ENCODE measurements at regions not wholly inside any gene's neighbourhood (a gene's known extent, or its start where the extent isn't known, plus 50 kb on each side); places are given as distances from the start of the nearest gene placed in this dataset.
"Not testable (repeated sequence)": the region's sequence is repeated elsewhere in the genome, so short reads cannot be mapped to it uniquely, and the experiment has no call there.

DNA sequence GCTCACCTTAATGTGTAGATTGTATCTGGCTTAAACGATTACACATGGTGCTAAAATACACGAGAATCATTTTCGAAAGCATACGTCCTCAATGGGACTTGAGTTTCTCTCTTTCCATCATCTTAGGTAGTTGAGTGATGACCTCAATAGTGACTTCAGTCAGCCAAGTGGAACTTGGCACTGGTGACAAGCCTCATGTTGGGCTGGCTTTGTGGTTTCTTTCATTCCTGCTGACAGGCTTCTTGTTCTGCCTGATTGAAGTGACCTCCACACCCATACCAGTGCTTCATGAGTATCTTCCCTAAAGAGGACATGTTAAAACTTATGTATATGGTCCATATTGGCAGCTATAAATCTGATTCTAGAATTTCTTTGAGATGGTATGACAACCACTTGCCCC is 159.1 kb upstream of the WDR1 start:
- DNase-seq = peak in 1 of 3 experiments; percentile 62

DNA sequence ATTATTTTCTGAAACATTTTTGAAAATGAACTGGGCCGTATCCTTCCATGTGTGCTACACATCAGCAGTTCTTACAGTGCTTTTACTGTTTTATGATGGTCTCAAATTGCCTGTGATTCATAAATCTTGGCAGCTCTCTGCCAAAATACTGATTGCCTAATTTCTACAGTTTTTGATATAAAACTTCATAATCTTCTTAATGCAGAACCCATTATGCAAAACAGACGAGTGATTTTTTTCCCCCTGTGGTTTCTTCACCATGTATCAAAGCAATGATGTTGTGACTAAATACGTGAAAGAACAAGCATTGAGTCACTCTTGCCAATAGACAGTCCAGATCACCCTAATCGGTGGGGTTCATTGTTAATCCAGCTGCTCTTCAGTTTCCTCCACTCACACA is 156.4 kb upstream of the WDR1 start:
- peak in 1 of 3 experiments; percentile 46 for DNase-seq

DNA sequence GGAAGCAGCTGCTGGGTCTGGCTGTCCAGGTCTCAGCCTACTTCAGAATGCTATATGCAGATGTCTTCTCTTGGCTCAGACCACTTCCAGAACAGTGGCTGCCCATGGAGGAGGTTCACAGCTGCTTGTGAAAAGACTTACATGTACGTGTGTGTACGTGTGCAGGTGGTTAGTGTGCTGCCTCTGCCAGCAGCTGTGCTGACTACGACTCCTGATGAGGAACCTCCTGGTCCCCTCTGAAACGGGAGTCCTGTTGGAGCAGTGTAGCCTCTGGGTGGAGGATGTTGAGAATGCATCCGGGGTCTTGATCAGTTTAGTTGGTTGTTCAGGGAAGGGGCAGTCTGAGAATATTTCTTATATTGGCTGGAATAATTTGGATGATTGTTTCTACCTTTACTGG is 155.9 kb upstream of the WDR1 start:
- peak in 1 of 3 experiments; percentile 1 for DNase-seq

DNA sequence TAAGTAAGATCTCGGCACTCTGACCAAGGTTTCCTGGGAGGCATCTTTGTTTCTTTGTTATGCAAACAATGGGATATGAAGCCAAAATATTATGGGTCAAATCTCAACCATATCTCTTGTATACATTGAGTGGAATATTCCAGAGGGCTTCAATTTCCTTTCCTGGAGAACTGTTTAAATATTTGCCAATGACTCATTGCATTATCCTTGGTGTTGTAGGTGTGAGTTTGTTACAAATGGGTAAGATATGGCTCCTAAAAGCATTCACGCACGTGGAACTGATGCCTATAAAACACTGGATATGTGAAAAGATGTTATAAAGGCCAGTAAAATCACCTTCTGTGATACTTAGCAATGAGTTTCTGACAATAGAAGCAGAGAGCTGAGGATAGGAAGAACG is 150.5 kb upstream of the WDR1 start:
- DNase-seq = peak in 1 of 3 experiments; percentile 4

DNA sequence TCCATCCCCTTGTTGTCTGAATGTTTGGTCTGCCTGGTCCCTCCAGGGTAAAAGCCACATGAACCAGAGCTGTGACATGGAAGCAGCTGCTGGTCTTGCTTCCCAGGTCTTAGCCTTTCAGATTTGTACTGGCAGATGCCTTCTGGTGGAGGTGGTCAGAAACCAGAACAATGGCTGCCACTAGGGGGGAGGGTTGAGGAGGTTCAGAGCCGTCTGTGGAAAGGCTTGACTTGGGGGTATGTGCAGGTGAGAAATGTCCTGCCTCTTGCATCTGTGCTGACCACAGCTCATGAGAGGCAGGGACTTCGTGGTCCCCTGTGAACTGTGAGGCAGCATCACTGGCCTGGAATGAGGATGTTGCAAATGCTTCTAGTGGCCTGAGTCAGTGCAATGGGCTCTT is 144.2 kb upstream of the WDR1 start:
- no peak for DNase-seq

DNA sequence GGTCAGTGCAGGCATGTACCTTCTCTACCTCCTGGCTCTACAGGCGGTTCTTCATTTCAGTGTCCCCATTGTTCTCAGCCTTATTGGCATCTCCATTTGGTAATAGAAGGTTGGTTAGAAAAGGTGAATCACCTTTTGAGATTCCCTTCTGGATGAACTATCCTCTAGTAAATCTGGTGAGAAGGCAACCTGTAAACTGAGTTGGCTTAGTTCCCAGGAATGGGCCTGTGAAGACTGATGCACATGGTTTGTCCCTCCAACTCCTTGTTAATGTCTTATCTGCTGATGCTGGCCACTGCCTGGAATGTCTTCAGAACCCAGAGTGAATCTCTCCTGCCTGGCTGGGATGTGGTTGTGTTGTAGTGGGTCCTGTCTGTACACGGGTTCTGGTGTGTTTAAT is 143.4 kb upstream of the WDR1 start:
- DNase-seq = no peak

DNA sequence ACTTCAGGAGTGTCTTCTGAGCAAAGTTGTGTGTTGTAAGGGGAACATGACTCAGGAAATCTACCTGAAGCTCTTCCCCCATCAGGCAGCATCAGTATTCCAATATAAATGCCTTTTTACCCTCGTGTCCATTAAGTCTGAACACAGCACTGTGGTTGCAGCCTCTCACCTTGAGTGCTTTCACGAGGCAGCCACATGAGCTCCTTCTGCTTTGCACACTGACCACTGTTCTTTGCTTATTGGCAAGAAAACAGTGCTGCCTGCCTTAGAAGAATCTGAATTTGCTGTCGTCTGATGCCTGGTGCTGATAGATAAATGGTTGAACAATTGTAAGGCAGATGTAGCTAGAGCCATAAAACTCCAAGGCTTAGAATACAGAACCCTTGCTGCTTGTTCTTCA is 139.6 kb upstream of the WDR1 start:
- DNase-seq = no peak

DNA sequence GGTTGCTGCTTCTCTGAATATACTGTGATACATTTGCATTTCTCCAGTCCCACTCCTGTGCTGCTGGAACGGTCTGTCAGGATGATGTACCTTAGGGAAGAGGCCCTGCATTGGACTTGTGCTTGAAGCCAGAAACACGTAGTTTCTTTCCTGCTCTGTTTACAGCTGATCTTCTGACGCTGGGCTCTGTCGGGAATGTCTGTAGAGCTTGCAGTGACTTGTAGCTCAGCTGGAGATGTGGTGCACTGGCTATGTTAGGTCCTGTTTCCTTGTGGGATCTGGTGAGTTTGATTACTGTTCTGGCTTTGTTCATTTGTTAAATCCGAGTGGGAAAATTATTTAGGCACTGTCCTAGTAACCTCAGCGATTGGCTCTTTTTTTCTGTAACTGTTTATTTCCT is 137.2 kb upstream of the WDR1 start:
- no peak for DNase-seq

DNA sequence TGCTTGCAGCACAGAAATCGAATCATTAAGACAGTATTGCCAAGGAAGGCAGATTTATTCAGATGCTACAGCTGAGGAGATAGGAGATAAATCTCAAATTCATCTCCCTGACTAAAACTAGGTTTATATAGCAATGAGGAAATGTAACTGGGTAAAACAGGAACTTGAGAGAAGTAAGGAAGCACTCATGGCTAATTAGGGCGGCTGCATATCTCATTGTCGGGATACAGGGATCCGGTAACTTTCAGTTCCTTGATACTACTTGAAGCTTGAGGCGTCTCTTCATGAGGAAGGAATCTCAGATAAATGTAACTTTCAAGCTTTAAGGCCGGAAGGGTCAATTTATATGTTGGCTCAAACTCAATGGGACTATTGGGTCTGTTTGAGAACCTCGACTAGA is 129.2 kb upstream of the WDR1 start:
- no peak for DNase-seq

DNA sequence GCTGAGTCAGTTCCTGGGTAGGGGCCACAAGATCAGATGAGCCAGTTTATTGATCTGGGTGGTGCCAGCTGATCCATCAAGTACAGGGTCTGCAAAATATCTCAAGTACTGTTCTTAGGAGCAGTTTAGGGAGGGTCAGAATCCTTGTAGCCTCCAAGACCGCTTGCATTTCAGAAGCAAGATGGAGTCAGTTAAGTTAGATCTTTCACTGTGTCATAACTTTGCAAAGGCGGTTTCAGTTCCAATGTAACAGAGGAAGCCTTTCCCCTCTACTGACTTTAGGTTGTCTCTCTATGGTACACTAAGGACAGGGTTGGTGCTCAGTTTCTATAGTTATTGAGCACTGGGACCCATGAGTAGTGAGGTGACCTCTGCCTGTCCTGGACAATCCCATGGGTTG is 127.3 kb upstream of the WDR1 start:
- no peak for DNase-seq

DNA sequence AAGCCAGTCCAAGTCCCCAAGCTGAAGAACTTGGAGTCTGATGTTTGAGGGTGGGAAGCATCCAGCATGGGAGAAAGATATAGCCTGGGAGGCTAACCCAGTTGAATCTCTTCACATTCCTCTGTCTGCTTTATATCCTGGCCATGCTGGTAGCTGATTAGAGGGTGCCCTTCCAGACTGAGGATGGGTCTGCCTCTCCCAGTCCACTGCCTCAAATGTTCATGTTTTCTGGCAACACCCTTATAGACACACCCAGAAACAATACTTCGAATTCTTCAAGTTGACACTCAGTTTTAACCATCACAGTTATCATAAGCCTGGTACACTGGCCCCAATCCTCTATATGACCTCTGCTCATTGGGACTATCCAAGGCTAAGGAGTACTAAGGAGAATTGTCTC is 124.1 kb upstream of the WDR1 start:
- no peak for DNase-seq

DNA sequence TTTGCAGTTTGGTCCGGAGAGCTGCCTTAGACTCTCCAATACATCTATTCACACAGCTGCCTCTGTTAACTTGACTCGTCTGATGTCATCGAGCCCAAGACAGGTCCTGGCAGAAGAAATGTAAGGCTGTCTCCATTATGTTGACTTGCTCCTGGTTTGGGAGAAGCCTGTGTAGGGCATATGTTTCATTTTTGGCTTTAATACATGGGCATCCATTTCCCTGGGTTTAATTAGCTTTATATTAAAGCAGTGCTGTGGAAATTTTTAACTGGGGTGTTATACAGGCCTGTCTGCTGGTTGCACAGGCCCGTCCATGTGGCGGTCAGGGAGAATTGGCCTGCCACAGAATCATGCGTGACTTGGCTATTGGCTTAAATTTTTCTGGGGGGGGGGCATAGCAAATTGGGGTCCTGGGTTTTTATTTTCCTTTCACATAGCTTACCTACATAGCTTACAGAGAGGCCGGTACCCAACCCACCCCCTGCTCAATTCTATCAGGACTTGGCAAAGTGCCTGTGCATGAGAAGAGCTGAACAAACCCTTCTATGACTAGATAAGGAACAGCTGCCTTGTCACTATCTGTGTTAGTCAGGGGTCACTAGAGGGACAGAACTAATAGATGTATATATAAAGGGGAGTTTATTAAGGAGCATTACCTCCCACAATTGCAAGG is 123.5 kb upstream of the WDR1 start:
- DNase-seq = no peak

DNA sequence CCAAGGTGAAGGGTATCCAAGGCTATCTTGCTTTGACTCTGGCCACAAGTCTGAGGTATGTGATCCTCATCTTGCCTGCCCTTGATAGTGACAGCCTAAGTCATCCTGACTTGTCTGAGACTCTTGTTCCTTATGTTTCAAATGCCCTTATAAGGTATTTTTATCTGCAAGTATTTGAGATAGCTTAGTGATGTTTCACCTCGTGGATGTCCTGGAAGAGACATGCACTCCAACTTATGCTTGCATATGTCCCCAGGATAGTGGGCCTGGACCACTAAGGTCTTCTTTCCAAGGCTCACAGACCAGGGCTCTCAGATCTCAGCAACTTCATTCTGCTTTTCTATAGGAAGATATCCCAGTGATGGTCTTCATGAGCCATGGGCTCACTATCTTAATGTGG is 120.5 kb upstream of the WDR1 start:
- no peak for DNase-seq

DNA sequence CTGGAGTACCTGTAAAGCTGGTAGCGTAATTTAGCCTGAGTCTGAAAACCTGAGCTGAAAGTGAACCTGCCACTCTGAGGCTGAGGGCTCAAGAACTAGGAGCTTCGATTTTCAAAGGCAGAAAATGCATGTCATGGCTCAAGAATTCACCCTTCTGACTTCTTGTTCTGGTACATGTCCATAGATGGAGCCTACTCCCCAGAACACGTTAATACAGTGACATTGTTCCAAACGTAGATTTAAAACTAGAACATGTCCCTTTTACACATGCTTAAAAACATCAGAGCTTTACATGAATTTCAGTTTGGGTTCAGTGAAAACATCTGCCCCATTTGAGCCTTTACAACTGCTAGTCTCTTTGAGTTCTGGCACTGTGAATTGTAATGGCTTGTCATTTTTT is 115.5 kb upstream of the WDR1 start:
- DNase-seq = no peak

DNA sequence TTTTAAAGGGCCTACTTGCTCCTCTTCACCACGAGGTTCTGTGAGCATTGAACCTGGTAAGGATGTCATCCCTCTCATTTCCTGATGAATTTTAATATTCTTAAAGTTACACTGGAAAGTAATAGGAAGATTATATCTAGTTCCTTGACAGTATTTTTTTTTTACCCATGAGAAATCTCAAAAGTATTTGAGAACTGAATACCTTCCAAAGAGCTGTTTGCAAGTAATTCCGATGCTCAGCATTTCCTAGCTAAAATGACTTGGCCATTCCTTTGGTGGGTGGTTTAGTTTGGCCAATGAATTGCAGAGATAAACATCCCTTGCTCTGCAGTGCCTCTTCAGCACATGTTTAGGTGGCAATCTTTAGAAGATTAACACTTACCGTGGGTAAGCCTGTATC is 110.2 kb upstream of the WDR1 start:
- DNase-seq = no peak

DNA sequence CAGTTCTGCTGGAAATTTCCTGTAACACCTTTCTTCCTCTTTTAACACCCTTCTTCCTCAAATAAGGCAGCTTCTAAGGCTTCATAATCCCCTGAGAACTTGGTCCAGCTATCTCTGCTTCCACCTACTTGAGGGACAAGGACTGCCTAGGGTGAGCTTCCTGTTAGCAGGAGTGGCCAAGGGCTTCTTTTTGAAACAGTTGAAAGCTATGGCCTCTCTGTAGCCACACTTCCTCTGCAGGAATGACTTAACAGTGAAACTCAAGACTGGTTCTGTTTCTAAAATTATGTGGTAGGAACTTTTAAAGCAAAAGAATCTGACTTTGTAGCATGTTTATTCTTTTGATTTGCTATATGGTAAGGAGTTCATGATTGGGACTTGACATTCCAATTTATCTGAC is 108.5 kb upstream of the WDR1 start:
- DNase-seq = no peak

DNA sequence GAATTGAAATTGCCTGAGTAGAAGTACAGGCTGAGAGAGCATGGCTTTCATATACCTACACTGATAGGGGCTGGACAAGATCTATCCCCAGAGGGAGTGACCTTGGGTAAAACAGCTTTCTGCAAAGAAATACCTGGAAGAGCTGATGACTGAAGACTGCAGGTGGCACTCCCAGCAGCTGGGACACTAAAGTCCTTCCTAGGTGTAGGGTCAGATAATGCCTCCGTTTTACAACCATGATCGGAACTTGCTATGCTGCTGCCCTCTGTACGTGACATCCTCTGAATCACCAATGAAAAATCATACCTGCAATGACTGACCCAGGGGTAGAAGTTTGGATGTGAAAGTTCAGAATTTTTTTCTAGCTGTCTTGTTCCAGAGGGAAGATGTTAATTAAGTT is 107.2 kb upstream of the WDR1 start:
- DNase-seq = no peak

DNA sequence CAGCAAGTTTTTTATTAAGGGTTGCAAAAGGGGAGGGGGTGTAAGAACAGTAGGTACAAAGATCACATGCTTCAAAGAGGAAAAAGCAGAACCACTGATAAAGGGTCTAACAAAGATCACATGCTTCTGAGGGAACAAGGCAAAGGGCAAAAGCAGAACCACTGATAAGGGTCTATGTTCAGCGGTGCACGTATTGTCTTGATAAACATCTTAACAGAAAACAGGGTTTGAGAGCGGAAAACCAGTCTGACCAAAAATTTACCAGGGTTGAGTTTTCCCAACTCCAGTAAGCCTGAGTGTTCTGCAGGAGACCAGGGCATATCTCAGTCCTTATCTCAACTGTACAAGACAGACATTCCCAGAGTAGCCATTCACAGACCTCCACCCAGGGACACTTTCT is 96.9 kb upstream of the WDR1 start:
- DNase-seq = not testable (repeated sequence)

DNA sequence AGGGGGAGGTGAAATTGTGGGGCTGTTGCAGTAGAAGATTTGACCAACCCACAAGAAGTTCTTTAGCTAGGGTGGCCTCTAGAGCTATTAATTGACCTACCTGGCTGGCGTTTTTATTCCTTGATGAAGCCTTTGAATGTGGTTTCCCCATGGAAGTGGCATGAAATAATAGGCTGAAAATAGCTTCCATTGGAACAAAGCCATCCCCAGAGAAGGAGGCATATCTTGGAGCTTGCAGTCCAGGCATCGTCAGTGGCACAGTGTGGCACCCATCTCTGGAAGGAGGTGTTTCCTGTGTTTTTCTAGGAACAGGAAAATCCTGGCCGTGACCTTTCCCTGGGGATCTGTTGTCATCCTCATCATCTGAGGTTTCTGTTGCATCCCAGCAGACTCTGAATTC is 96.3 kb upstream of the WDR1 start:
- no peak for DNase-seq

DNA sequence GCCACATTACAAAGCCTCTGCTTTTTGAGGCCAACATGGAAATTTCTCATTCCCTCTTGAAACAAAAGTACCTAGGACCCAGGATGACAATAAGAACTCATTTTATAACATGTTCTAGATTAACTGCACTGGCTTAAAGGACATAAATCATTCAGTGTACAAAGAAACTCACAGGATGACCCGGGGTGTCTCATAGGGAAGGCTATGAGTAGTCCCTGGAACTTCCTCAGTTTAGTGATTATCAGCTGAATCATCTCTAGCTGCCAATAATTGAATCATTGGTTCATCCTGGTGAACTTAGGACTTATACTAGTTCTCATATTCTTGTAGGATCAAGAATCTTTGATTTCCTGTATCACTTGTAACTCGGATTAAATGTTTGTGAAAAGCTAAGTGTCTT is 95.8 kb upstream of the WDR1 start:
- no peak for DNase-seq

DNA sequence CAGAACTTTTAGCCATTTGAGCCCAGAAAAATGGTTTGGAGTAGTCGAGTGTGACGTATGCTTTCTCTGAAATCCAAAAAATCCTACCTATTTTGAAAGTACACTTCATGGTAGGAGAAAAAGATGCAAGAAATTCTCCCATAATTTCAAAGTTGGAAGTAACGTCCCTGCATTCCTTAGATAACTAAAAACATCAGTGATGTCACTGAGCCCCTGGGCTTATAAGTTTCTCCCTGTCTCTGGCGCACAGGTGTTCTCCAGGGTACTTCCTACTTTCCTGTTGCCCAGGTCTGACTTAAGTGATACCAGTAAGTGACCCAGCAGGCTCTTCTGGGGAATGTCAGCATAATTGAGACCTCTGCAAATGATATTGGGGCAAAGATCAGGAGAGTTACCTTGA is 90.5 kb upstream of the WDR1 start:
- DNase-seq = no peak

DNA sequence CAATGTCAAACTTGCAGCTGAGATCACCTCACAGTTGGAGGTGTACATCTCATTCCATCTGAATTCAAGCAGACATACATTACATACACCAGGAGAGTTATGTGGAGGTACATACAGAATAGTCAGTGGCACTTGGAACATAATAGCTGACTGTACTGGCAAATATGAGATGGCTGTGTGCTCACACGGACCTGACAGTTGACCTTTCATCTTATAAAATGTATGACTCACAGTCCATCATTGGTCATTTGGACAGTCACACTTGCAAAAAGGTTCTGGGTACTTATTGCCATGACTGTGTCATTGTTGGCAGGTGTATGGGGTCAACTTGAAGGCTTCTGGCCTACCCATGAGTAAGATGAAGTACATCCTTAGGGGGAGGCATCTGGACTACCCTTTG is 88.6 kb upstream of the WDR1 start:
- no peak for DNase-seq

DNA sequence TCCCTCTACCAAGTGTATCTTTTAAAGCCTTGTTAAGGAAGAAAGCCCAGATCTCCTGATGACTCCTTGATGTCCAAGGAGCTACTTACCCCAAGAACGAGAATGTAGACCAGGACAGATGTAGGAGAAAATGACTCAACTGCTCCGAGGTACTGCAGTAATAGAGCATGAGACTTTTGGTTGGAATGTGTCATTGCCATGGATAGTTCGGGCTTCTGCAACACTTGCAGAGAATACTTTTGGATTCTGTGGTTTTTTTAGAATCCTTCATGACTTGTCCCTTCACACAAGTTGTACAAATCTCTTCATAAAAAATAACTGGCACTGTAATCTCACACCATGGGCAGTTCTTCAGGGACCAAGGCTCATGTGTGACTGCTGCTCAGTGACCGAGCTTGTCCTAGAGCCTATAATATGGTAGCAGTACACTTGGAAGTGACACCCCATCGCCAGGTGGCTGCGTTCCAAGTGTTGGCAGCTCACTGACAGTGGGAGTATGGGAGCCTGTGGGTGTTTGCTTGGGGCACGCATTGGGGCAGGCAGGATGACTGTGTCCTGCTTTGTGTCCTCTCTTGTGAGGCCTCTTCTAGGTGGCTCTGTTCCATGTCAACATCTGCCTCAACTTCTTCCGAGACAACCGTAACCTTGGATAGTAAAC is 87.9 kb upstream of the WDR1 start:
- no peak for DNase-seq

DNA sequence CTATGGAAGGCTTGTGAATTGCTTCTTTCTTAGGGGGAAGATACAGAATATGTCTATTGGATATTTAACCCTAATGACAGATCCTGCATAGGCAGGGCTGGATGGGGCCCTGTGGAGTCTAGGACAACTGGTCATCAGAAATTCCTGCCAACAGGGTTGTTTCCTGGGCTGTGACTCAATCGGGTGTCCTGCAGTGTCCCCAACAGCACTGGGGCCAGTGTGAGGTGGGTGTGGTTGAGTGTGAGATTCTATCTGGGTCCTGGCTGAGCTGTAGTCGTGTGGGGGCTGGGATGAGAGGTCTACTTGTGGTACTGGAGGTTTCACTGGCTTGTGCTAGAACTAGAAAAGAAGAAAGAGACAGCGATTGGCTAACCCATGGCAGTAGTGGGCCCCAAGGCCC is 87.3 kb upstream of the WDR1 start:
- no peak for DNase-seq

Data from NCI-H1417 (cell line).